ENCODE measurements at regions not wholly inside any gene's neighbourhood (a gene's known extent, or its start where the extent isn't known, plus 50 kb on each side); places are given as distances from the start of the nearest gene placed in this dataset.
"Not testable (repeated sequence)": the region's sequence is repeated elsewhere in the genome, so short reads cannot be mapped to it uniquely, and the experiment has no call there.

DNA sequence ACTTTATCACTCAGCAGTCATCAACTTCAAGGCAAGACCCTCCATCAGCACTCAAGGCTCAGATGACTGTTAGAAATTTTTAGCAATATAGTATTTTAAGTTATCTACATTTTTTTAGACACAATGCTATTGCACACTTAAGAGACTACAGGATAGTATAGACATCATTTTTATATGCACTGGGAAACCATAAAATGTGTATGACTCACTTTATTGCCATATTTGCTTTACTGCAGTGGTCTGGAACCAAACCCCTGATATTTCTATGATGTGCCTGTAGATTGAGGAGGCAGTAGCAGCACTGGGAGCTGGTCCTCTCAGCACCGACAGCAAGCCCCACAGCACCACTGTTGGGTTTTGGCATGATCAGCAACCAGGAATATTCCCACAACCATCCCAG, 264.8 kb upstream of the HNRNPA3 start:
- Histone ChIP-seq H3K27ac (no peak overlapping the region), H3K4me3 (no peak overlapping the region), H3K9me3 (peaks cover 0 to 13% (median 0%) of the 10 kb centered on the region in 4 donors), H3K36me3 (no peaks in the 10 kb centered on the region), H3K4me1 (no peaks in the 10 kb centered on the region), H3K27me3 (no peaks in the 10 kb centered on the region)
- DNase-seq (ENCODE audit: low spot score in 2 of 2) = no peak
- WGBS, 2 donors = 80 to 100% methylated on average over 1 of the region's 1 CpG
- TF ChIP-seq EP300 (IDR thresholded peaks at IDR 0.05) (no peak), POLR2A (IDR thresholded peaks at IDR 0.05) (no peak)
- TF ChIP-seq, protein P1, sequence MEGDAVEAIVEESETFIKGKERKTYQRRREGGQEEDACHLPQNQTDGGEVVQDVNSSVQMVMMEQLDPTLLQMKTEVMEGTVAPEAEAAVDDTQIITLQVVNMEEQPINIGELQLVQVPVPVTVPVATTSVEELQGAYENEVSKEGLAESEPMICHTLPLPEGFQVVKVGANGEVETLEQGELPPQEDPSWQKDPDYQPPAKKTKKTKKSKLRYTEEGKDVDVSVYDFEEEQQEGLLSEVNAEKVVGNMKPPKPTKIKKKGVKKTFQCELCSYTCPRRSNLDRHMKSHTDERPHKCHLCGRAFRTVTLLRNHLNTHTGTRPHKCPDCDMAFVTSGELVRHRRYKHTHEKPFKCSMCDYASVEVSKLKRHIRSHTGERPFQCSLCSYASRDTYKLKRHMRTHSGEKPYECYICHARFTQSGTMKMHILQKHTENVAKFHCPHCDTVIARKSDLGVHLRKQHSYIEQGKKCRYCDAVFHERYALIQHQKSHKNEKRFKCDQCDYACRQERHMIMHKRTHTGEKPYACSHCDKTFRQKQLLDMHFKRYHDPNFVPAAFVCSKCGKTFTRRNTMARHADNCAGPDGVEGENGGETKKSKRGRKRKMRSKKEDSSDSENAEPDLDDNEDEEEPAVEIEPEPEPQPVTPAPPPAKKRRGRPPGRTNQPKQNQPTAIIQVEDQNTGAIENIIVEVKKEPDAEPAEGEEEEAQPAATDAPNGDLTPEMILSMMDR (IDR thresholded peaks at IDR 0.05) = no peak

DNA sequence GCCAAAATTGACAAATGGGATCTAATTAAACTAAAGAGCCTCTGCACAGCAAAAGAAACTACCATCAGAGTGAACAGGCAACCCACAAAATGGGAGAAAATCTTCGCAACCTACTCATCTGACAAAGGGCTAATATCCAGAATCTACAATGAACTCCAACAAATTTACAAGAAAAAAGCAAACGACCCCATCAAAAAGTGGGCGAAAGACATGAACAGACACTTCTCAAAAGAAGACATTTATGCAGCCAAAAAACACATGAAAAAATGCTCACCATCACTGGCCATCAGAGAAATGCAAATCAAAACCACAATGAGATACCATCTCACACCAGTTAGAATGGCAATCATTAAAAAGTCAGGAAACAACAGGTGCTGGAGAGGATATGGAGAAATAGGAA, 261.4 kb upstream of the HNRNPA3 start:
- DNase-seq (ENCODE audit: low spot score in 2 of 2); H3K27ac ChIP-seq; H3K27me3 ChIP-seq; H3K36me3 ChIP-seq; H3K4me1 ChIP-seq; H3K4me3 ChIP-seq: not testable (repeated sequence)
- peaks cover 0 to 13% (median 0%) of the 10 kb centered on the region in 4 donors for H3K9me3 ChIP-seq
- WGBS, 2 donors = 88 to 90% methylated on average over 2 to 3 of the region's 3 CpGs

DNA sequence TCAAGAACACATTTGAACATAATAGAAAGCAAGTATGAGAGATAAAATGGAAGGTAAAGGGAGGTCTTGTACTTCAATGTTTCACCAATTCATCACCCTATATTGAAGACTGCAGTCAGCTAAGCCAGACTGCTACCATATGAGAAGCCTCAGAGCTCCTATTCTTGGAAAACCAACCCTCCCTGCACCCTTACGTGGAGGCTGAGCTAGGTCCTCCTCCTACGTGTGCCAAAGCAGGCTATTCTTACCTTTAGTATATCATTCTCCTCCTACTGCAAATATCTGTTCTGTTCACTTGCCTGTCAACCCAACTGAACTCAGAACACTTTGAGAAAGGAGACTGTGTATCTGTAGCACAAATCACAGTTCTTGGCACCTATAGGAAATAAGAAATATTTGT, 255.8 kb upstream of the HNRNPA3 start:
- TF ChIP-seq POLR2A (IDR thresholded peaks at IDR 0.05) (no peak), EP300 (IDR thresholded peaks at IDR 0.05) (no peak)
- TF ChIP-seq, protein P1 (IDR thresholded peaks at IDR 0.05) = no peak
- no peak for DNase-seq (ENCODE audit: low spot score in 2 of 2)
- no peaks in the 10 kb centered on the region for H3K27me3 ChIP-seq
- no peaks in the 10 kb centered on the region for H3K4me1 ChIP-seq
- 80 to 81% methylated on average over 2 of the region's 2 CpGs for WGBS, 2 donors
- no peak overlapping the region for H3K27ac ChIP-seq
- H3K36me3 ChIP-seq = no peaks in the 10 kb centered on the region
- H3K4me3 ChIP-seq = no peak overlapping the region
- no peaks in the 10 kb centered on the region for H3K9me3 ChIP-seq

DNA sequence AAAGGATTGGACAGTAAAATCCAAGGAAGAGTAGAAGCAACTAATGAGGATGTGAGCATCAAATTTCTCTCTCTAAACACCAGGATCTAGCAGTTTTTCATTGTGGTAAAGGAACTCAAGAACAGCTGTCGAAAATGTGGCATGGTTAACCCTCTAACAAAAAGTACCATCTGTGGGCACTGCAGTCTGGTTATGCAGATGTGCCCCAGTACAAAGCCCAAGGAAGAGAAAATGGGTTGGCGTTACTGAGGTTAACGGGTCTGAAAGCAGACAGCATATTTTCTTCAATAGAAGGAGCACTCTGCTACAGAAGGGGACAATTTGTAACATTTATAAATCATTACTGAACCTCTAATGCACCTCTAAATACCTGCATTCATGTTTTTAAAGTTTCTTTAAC, 253.0 kb upstream of the HNRNPA3 start:
- H3K4me3 ChIP-seq = no peak overlapping the region
- H3K27me3 ChIP-seq = no peaks in the 10 kb centered on the region
- TF ChIP-seq, protein P1 (IDR thresholded peaks at IDR 0.05) = no peak
- TF ChIP-seq EP300 (IDR thresholded peaks at IDR 0.05) (no peak), POLR2A (IDR thresholded peaks at IDR 0.05) (no peak)
- H3K4me1 ChIP-seq = no peaks in the 10 kb centered on the region
- no peaks in the 10 kb centered on the region for H3K9me3 ChIP-seq
- DNase-seq (ENCODE audit: low spot score in 2 of 2) = no peak
- H3K36me3 ChIP-seq = no peaks in the 10 kb centered on the region
- H3K27ac ChIP-seq = no peak overlapping the region
- 79% methylated on average over 3 of the region's 3 CpGs for WGBS, 2 donors

DNA sequence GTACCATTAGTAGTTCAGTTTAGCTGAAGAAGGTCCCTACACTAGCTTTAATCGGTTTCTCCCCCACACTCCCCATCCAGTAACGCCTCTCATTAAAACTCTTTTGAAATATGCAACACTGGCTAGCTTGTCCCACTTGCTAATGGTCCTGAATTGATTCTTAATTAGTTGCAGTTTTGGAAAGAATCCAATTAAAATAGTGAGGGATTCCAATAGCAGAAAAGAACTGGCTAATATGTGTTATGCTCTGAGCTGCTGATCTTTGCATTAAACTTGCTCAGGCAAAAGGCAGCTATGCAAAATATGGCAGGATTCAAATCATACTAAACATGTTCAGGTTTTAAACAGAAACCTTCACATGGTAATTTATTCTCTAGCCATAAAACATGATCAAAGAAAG, 252.5 kb upstream of the HNRNPA3 start:
- no peak for DNase-seq (ENCODE audit: low spot score in 2 of 2)
- Histone ChIP-seq H3K4me1 (no peaks in the 10 kb centered on the region), H3K4me3 (no peak overlapping the region), H3K27ac (no peak overlapping the region), H3K27me3 (no peaks in the 10 kb centered on the region), H3K36me3 (no peaks in the 10 kb centered on the region), H3K9me3 (no peaks in the 10 kb centered on the region)
- TF ChIP-seq EP300 (IDR thresholded peaks at IDR 0.05) = no peak
- no peak for TF ChIP-seq POLR2A (IDR thresholded peaks at IDR 0.05)
- TF ChIP-seq, protein P1 (IDR thresholded peaks at IDR 0.05) = no peak
- WGBS, 2 donors = 69 to 70% methylated on average over 2 of the region's 2 CpGs
